Lower lobe of right lung (tissue), 2 donors: ENCODE measurements at regions not wholly inside any gene's neighbourhood (a gene's known extent, or its start where the extent isn't known, plus 50 kb on each side); places are given as distances from the start of the nearest gene placed in this dataset.

ENCODE experiments used
- ATAC-seq, 2 donors: fragments of 200-7000 bp; cut with Tn5 transposase; one replicate each; pipeline ENCODE4 v1.9.1; 2020 to 2022; ENCODE audit warnings: mild to moderate bottlenecking in 2 of 2, moderate library complexity in 2 of 2
- DNase-seq: peaks from one replicate; pipeline ENCODE4 v3.0.0-alpha.2; 2020
- H3K27ac ChIP-seq: fragments of 200-600 bp; one replicate; pipeline ENCODE4 v1.8.0; 2022
- H3K27me3 ChIP-seq: fragments of 200-600 bp; one replicate; pipeline ENCODE4 v1.8.0; 2022; ENCODE audit warnings: low read depth
- H3K36me3 ChIP-seq: fragments of 200-600 bp; one replicate; pipeline ENCODE4 v1.8.0; 2022; ENCODE audit warnings: mild to moderate bottlenecking
- H3K4me1 ChIP-seq: fragments of 200-600 bp; one replicate; pipeline ENCODE4 v1.8.0; 2022
- H3K4me3 ChIP-seq: fragments of 200-600 bp; one replicate; pipeline ENCODE4 v1.8.0; 2022; ENCODE audit warnings: mild to moderate bottlenecking
- H3K9me3 ChIP-seq: fragments of 200-600 bp; one replicate; pipeline ENCODE4 v1.8.0; 2022
- CTCF ChIP-seq: fragments of 200-600 bp; IDR thresholded peaks from one replicate; pipeline ENCODE4 v1.8.0; 2022; ENCODE audit warnings: antibody characterized with exemption, mild to moderate bottlenecking
- intact Hi-C: fragments of 100-400 bp; cut with DNase I; formaldehyde crosslinking; loops from one replicate; pipeline ENCODE4 v1.11.0; 2022
- donor health status: DM: no; HTN: yes; CAD: no; lungs with severe emphysema.

DNA sequence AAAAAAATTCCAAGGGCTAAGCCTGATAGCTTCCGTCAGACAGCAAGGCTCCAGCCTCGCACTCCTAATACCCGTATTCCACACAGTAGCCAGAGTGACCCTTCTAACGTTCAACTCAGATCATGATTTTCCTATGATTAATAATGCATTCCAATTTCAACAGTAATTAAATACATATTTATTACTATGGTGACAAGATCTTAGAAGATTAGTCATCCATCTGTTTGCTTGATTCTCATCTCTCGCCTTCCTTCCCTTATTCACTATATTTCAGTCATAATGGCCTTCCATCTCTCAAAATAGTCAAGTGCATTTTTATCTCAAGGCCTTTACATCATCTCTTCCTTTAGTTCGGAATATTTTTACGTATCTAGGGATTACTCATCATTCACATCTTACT, 621.2 kb upstream of the SPRY2 start:
- TF ChIP-seq CTCF = no peak
- Histone ChIP-seq H3K36me3 (no peaks in the 10 kb centered on the region), H3K4me3 (no peak overlapping the region), H3K4me1 (no peaks in the 10 kb centered on the region), H3K27ac (no peak overlapping the region), H3K9me3 (no peaks in the 10 kb centered on the region), H3K27me3 (no peaks in the 10 kb centered on the region)
- DNase-seq (no peak), ATAC-seq (no peak)
- intact Hi-C loops = no loop called here

DNA sequence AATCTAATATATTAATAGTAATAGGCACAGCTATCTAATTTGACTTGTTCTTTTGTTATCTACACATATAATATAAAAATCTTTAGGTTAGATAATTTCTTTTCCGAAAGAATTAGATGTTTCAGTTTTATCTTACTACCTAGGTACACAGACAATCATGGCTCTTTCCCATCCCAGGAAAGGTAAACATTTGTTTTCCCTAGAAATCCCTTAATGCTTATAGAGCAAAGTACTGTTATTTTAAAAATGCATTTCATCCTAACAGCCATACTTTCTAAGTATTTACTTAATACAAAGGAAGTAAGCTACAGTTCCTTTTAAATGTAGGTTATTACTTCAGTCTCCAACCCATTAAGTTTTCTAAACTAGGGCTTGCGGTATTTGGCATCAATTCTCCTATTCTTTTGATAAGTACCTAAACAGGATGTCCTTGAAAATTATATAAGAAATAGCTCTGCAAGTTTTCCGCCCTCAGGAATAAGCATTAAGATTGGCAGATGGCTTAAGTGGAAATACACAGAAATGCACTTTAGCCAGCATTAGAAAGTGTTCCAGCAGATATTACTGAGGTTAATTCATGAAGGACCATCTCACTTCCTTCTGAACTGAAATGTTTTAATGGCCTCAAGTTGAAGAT, 616.2 kb upstream of the SPRY2 start:
- ATAC-seq (no peak), DNase-seq (no peak)
- H3K4me1 ChIP-seq = no peaks in the 10 kb centered on the region
- H3K27ac ChIP-seq = no peak overlapping the region
- intact Hi-C loops = no loop called here
- no peaks in the 10 kb centered on the region for H3K27me3 ChIP-seq
- H3K36me3 ChIP-seq = no peaks in the 10 kb centered on the region
- H3K9me3 ChIP-seq = no peaks in the 10 kb centered on the region
- H3K4me3 ChIP-seq = no peak overlapping the region
- TF ChIP-seq CTCF = no peak

DNA sequence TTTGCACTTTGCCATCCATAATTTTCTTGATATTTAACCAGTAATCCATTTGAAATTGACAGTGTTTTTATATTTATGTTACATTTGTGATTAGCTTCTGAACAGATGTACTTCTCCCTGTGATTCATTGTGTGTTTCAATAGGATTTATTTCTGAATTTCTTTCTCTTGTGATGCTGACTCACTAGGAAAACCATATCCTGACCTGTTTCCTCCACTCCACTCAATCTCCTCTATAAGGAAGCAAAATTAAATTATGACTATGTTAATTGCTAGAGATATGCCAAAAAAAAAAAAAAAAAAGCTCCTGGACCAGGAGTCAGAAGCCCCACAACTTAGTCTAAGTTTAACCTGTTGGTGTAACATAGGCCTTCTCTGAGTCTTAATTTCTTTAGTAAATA, 614.6 kb upstream of the SPRY2 start:
- Histone ChIP-seq H3K36me3 (no peaks in the 10 kb centered on the region), H3K9me3 (no peaks in the 10 kb centered on the region), H3K4me3 (no peak overlapping the region), H3K27me3 (no peaks in the 10 kb centered on the region), H3K4me1 (no peaks in the 10 kb centered on the region), H3K27ac (no peak overlapping the region)
- DNase-seq (no peak), ATAC-seq (no peak)
- no peak for TF ChIP-seq CTCF
- intact Hi-C loops = no loop called here

GRCh38 chr13:80952158-80952557, 611.2 kb upstream of the SPRY2 start:
- H3K9me3 ChIP-seq = no peaks in the 10 kb centered on the region
- ATAC-seq = no peak
- no peak overlapping the region for H3K27ac ChIP-seq
- no peaks in the 10 kb centered on the region for H3K4me1 ChIP-seq
- H3K36me3 ChIP-seq = no peaks in the 10 kb centered on the region
- intact Hi-C loops = no loop called here
- DNase-seq = no peak
- no peaks in the 10 kb centered on the region for H3K27me3 ChIP-seq
- TF ChIP-seq CTCF = no peak
- H3K4me3 ChIP-seq = no peak overlapping the region

- no peak for TF ChIP-seq CTCF
- ATAC-seq = no peak
Measured at GRCh38 chr13:80946008-80946802, 605.3 kb upstream of the SPRY2 start.

More at GRCh38 chr13:80946008-80946802, 605.3 kb upstream of the SPRY2 start:
- DNase-seq = no peak
- no peak overlapping the region for H3K4me3 ChIP-seq
- no peak overlapping the region for H3K27ac ChIP-seq
- H3K9me3 ChIP-seq = no peaks in the 10 kb centered on the region
- no peaks in the 10 kb centered on the region for H3K36me3 ChIP-seq
- intact Hi-C loops = no loop called here
- no peaks in the 10 kb centered on the region for H3K27me3 ChIP-seq
- no peaks in the 10 kb centered on the region for H3K4me1 ChIP-seq
